ENCODE measurements at regions not wholly inside any gene's neighbourhood (a gene's known extent, or its start where the extent isn't known, plus 50 kb on each side); places are given as distances from the start of the nearest gene placed in this dataset.
"Not testable (repeated sequence)": the region's sequence is repeated elsewhere in the genome, so short reads cannot be mapped to it uniquely, and the experiment has no call there.

- in situ Hi-C loops (cut with MboI; ENCODE audit: low pct_unique_long_range_greater_than_20kb, low sequenced_read_pairs) = no loop called here
- no peak for DNase-seq
These were observed 92.3 kb upstream of the PHACTR1 start for GRCh38 chr6:12624142-12624837.

- no peak for DNase-seq
- in situ Hi-C loops (cut with MboI; ENCODE audit: low pct_unique_long_range_greater_than_20kb, low sequenced_read_pairs) = loop anchor here (25.0 kb wide), 1 partner anchor 260 kb away; no protein-coding TSS in a partner anchor
These were observed 89.5 kb upstream of the PHACTR1 start for GRCh38 chr6:12627053-12627452.

GRCh38 chr6:12628327-12628726 lies 88.2 kb upstream of the PHACTR1 start:
- DNase-seq = no peak
- in situ Hi-C loops (cut with MboI; ENCODE audit: low pct_unique_long_range_greater_than_20kb, low sequenced_read_pairs) = loop anchor here (25.0 kb wide), 1 partner anchor 259 kb away; no protein-coding TSS in a partner anchor

GRCh38 chr6:12633746-12634145 lies 82.8 kb upstream of the PHACTR1 start:
- in situ Hi-C loops (cut with MboI; ENCODE audit: low pct_unique_long_range_greater_than_20kb, low sequenced_read_pairs) = loop anchor here (25.0 kb wide), 1 partner anchor 254 kb away; no protein-coding TSS in a partner anchor
- DNase-seq = not testable (repeated sequence)

- in situ Hi-C loops (cut with MboI; ENCODE audit: low pct_unique_long_range_greater_than_20kb, low sequenced_read_pairs) = loop anchor here (25.0 kb wide), 1 partner anchor 252 kb away; no protein-coding TSS in a partner anchor
- no peak for DNase-seq
These were observed 81.2 kb upstream of the PHACTR1 start for GRCh38 chr6:12635375-12635774.

GRCh38 chr6:12635813-12636212 lies 80.8 kb upstream of the PHACTR1 start:
- DNase-seq = no peak
- in situ Hi-C loops (cut with MboI; ENCODE audit: low pct_unique_long_range_greater_than_20kb, low sequenced_read_pairs) = loop anchor here (25.0 kb wide), 1 partner anchor 251 kb away; no protein-coding TSS in a partner anchor

- in situ Hi-C loops (cut with MboI; ENCODE audit: low pct_unique_long_range_greater_than_20kb, low sequenced_read_pairs) = loop anchor here (25.0 kb wide), 1 partner anchor 251 kb away; no protein-coding TSS in a partner anchor
These were observed 80.2 kb upstream of the PHACTR1 start for GRCh38 chr6:12636336-12636735.

GRCh38 chr6:12637960-12638641 lies 78.5 kb upstream of the PHACTR1 start:
- in situ Hi-C loops (cut with MboI; ENCODE audit: low pct_unique_long_range_greater_than_20kb, low sequenced_read_pairs) = loop anchor here (25.0 kb wide), 1 partner anchor 249 kb away; no protein-coding TSS in a partner anchor
- DNase-seq = peak; percentile 73

More at GRCh38 chr6:12636336-12636735, 80.2 kb upstream of the PHACTR1 start:
- no peak for DNase-seq

GRCh38 chr6:12640438-12640837 lies 76.1 kb upstream of the PHACTR1 start:
- no peak for DNase-seq
- in situ Hi-C loops (cut with MboI; ENCODE audit: low pct_unique_long_range_greater_than_20kb, low sequenced_read_pairs) = loop anchor here (25.0 kb wide), 1 partner anchor 247 kb away; no protein-coding TSS in a partner anchor

- not testable (repeated sequence) for DNase-seq
- in situ Hi-C loops (cut with MboI; ENCODE audit: low pct_unique_long_range_greater_than_20kb, low sequenced_read_pairs) = loop anchor here (25.0 kb wide), 1 partner anchor 246 kb away; no protein-coding TSS in a partner anchor
These were observed 74.8 kb upstream of the PHACTR1 start for GRCh38 chr6:12641785-12642184.

GRCh38 chr6:12645941-12646340 lies 70.6 kb upstream of the PHACTR1 start:
- no peak for DNase-seq
- in situ Hi-C loops (cut with MboI; ENCODE audit: low pct_unique_long_range_greater_than_20kb, low sequenced_read_pairs) = loop anchor here (25.0 kb wide), 1 partner anchor 241 kb away; no protein-coding TSS in a partner anchor

GRCh38 chr6:12648171-12648570 lies 68.4 kb upstream of the PHACTR1 start:
- in situ Hi-C loops (cut with MboI; ENCODE audit: low pct_unique_long_range_greater_than_20kb, low sequenced_read_pairs) = loop anchor here (25.0 kb wide), 1 partner anchor 239 kb away; no protein-coding TSS in a partner anchor
- DNase-seq = no peak

GRCh38 chr6:12649325-12649724 lies 67.2 kb upstream of the PHACTR1 start:
- in situ Hi-C loops (cut with MboI; ENCODE audit: low pct_unique_long_range_greater_than_20kb, low sequenced_read_pairs) = loop anchor here (25.0 kb wide), 1 partner anchor 238 kb away; no protein-coding TSS in a partner anchor
- DNase-seq = no peak

GRCh38 chr6:12653486-12653885 lies 63.1 kb upstream of the PHACTR1 start:
- in situ Hi-C loops (cut with MboI; ENCODE audit: low pct_unique_long_range_greater_than_20kb, low sequenced_read_pairs) = no loop called here
- DNase-seq = no peak

- no peak for DNase-seq
- in situ Hi-C loops (cut with MboI; ENCODE audit: low pct_unique_long_range_greater_than_20kb, low sequenced_read_pairs) = no loop called here
These were observed 62.5 kb upstream of the PHACTR1 start for GRCh38 chr6:12654107-12654506.

- DNase-seq = no peak
- in situ Hi-C loops (cut with MboI; ENCODE audit: low pct_unique_long_range_greater_than_20kb, low sequenced_read_pairs) = no loop called here
These were observed 62.1 kb upstream of the PHACTR1 start for GRCh38 chr6:12654514-12654913.

- DNase-seq = no peak
- in situ Hi-C loops (cut with MboI; ENCODE audit: low pct_unique_long_range_greater_than_20kb, low sequenced_read_pairs) = no loop called here
These were observed 59.7 kb upstream of the PHACTR1 start for GRCh38 chr6:12656906-12657305.

GRCh38 chr6:12657884-12658283 lies 58.7 kb upstream of the PHACTR1 start:
- in situ Hi-C loops (cut with MboI; ENCODE audit: low pct_unique_long_range_greater_than_20kb, low sequenced_read_pairs) = no loop called here
- DNase-seq = no peak

- in situ Hi-C loops (cut with MboI; ENCODE audit: low pct_unique_long_range_greater_than_20kb, low sequenced_read_pairs) = no loop called here
These were observed 55.0 kb upstream of the PHACTR1 start for GRCh38 chr6:12661432-12662089.

More at GRCh38 chr6:12661432-12662089, 55.0 kb upstream of the PHACTR1 start:
- no peak for DNase-seq

Data from KBM-7 (cell line).